RWPE1 (cell line): ENCODE measurements at regions not wholly inside any gene's neighbourhood (a gene's known extent, or its start where the extent isn't known, plus 50 kb on each side); places are given as distances from the start of the nearest gene placed in this dataset.

Experiments
- CTCF ChIA-PET: fragments of 350-600 bp; sonication (Branson Sonifier 250); formaldehyde crosslinking; extraction: SDS; loops from one replicate; lab custom pipeline; 2021; lab: Yijun Ruan, JAX
- POLR2A ChIA-PET: fragments of 400-600 bp; formaldehyde crosslinking; extraction: SDS; loops from one replicate; lab custom pipeline; 2020; ENCODE audit warnings: antibody characterized with exemption; ENCODE audit not compliant: low non-redundant PET; lab: Yijun Ruan, JAX
- DNase-seq: peaks from one replicate; pipeline ENCODE4 v3.0.0; 2012; ENCODE audit warnings: low spot score
- H3K27ac ChIP-seq: fragments of 450-650 bp; 2 replicates; pipeline ENCODE4 v1.5.1; 2017
- CTCF ChIP-seq: fragments of 450-650 bp; conservative IDR thresholded peaks from 2 replicates; pipeline ENCODE4 v1.5.1; 2017; ENCODE audit warnings: low read depth, mild to moderate bottlenecking

GRCh38 chr14:97956581-97957340, 1159.6 kb downstream of the VRK1 start:
- no peak for TF ChIP-seq CTCF
- ChIA-PET CTCF (interaction anchor here (0.6 to 0.7 kb wide), 2 partner anchors 728 to 1426 kb away, joined by 3 to 5 read pairs; no protein-coding TSS in a partner anchor), POLR2A (no interaction called here)
- no peak overlapping the region for H3K27ac ChIP-seq
- DNase-seq = no peak

- ChIA-PET CTCF (no interaction called here), POLR2A (no interaction called here)
- no peak overlapping the region for H3K27ac ChIP-seq
- DNase-seq = no peak
- no peak for TF ChIP-seq CTCF
These were observed 1162.1 kb downstream of the VRK1 start for GRCh38 chr14:97959251-97959650.

GRCh38 chr14:97960436-97960835, 1163.3 kb downstream of the VRK1 start:
- CTCF ChIA-PET = interaction anchor here (0.6 to 0.8 kb wide), 2 partner anchors 9 to 434 kb away, joined by 3 read pairs; no protein-coding TSS in a partner anchor
- no peak for DNase-seq
- H3K27ac ChIP-seq = no peak overlapping the region
- POLR2A ChIA-PET = no interaction called here
- no peak for TF ChIP-seq CTCF

- TF ChIP-seq CTCF = no peak
- CTCF ChIA-PET = no interaction called here
- POLR2A ChIA-PET = no interaction called here
- no peak for DNase-seq
- no peak overlapping the region for H3K27ac ChIP-seq
These were observed 1173.0 kb downstream of the VRK1 start for GRCh38 chr14:97970222-97970621.

GRCh38 chr14:97975216-97975615, 1178.0 kb downstream of the VRK1 start:
- no peak overlapping the region for H3K27ac ChIP-seq
- CTCF ChIA-PET = no interaction called here
- no peak for TF ChIP-seq CTCF
- no peak for DNase-seq
- POLR2A ChIA-PET = no interaction called here

GRCh38 chr14:97975962-97976361, 1178.8 kb downstream of the VRK1 start:
- DNase-seq = no peak
- H3K27ac ChIP-seq = no peak overlapping the region; the same call in 1 of the 2 replicates
- POLR2A ChIA-PET = no interaction called here
- TF ChIP-seq CTCF = no peak
- CTCF ChIA-PET = interaction anchor here (0.6 kb wide), 1 partner anchor 1007 kb away, joined by 3 read pairs; no protein-coding TSS in a partner anchor
